IPS-18c (cell line): ENCODE measurements at regions not wholly inside any gene's neighbourhood (a gene's known extent, or its start where the extent isn't known, plus 50 kb on each side); places are given as distances from the start of the nearest gene placed in this dataset.
"Not testable (repeated sequence)": the region's sequence is repeated elsewhere in the genome, so short reads cannot be mapped to it uniquely, and the experiment has no call there.

Experiments
- H3K4me3 ChIP-seq: 2 replicates; pipeline ENCODE4 v1.7.0; 2013; ENCODE audit warnings: low read depth, mild to moderate bottlenecking, low read length, moderate library complexity; ENCODE audit not compliant: insufficient read depth
- H3K9me3 ChIP-seq: one replicate; pipeline ENCODE4 v1.6.1; 2013; ENCODE audit warnings: mild to moderate bottlenecking, low read length, moderate library complexity; ENCODE audit not compliant: control insufficient read depth, insufficient read depth

DNA sequence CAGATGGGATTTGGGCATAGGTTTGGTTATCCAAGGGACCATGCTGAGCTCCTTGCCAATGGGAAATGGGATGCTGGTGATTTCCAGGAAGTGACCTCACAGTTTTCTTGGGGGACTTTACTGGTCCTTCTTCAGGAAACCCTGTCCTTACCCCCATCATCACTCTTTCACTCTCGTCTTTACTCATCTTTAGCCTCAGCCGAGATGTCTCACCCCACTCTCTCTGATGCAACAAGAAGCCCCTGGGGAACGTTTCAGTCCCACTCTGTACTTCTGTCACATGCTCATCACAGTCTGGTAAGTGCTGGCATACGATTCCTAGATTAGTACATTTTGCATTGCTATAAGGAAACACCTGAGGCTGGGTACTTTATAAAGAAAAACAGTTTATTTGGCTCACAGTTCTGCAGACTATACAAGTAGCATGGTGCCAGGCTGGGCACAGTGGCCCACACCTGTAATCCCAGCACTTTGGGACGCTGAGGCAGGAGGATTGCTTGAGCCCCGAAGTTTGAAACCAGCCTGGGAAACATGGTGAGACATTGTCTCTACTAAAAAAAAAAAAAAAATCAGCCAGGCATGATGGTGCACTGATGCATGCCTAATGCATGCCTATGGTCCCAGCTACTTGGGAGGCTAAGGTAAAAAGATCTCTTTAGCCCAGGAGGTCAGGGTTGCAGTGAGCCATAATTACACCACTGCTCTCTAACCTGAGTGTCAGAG, 63.5 kb upstream of the VKORC1L1 start:
- H3K4me3 ChIP-seq = no peak overlapping the region
- no peaks in the 10 kb centered on the region for H3K9me3 ChIP-seq

GRCh38 chr7:65809982-65810288, 62.9 kb upstream of the VKORC1L1 start:
- H3K4me3 ChIP-seq = no peak overlapping the region
- no peaks in the 10 kb centered on the region for H3K9me3 ChIP-seq

DNA sequence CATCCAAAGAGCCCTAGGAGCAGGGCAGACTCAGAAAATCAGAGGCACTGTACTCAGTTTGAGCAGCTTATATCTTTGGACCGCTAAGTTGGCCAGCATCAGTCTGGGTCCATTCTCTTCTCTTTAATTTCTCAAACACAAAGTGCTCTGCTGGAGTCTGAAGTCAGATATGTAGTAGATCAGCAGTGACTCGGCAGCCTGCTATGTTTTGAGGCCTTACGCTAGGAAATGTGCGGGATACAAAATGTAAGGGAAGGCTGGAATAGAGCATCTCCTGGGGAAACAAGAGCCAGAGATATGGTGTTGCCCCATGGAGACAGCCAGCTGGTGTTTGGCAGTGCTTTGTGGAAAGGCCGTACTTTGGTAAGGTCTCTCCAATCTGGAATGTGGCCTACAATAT, 60.6 kb upstream of the VKORC1L1 start:
- Histone ChIP-seq H3K4me3 (no peak overlapping the region), H3K9me3 (no peaks in the 10 kb centered on the region)

- H3K4me3 ChIP-seq, H3K9me3 ChIP-seq: not testable (repeated sequence)
Observed at GRCh38 chr7:65814556-65815167, 58.2 kb upstream of the VKORC1L1 start.

DNA sequence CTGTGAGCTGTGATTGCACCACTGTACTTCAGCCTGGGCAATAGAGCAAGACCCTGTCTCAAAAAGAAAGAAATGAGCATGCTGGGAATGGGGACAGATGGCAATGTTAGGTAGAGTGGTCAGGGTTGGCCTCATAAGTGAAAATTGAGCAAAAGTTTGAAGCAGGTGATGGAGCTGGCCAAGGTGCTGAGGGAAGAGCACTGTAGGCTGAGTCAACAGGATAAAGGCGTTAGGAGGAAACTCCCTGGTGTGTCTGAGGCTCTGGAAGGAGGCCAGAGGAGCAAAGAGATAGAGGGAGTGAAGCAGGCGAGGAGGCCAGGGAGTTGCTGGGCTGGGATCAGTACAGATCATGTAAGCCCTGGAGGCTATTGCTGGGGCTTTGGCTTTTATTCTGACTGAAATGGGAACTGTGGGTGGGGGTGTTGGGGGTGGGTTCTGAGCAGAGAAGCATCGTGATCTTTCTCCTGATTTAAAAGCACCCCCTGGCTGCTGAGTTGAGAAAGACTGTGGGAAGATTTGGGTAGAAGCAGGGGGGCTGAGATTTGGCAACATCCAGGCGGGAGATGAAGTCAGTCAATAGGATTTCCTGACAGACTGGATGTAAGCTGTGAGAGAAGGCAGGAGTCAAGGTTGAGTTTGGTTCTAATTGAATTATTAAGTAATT, 52.5 kb upstream of the VKORC1L1 start:
- no peaks in the 10 kb centered on the region for H3K9me3 ChIP-seq
- H3K4me3 ChIP-seq = no peak overlapping the region
